GM23338 (cell line): ENCODE measurements at regions not wholly inside any gene's neighbourhood (a gene's known extent, or its start where the extent isn't known, plus 50 kb on each side); places are given as distances from the start of the nearest gene placed in this dataset.

Experiments
- ATAC-seq: fragments of 200-7000 bp; cut with Tn5 transposase; 3 replicates; pipeline ENCODE4 v1.9.1; 2020
- DNase-seq: peaks from one replicate; pipeline ENCODE4 v3.0.0-alpha.2; 2015; ENCODE audit warnings: low spot score
- H2AFZ ChIP-seq: fragments of 200-600 bp; sonication (generic); 2 replicates; pipeline ENCODE4 v1.8.0; 2016; ENCODE audit warnings: antibody characterized with exemption, mild to moderate bottlenecking, moderate library complexity
- H3F3A ChIP-seq: fragments of 200-600 bp; sonication (generic); replicated peaks from 2 replicates; pipeline ENCODE4 v1.8.0; 2017; ENCODE audit warnings: antibody characterized with exemption, mixed run types, low read depth
- H3K27ac ChIP-seq: fragments of 200-600 bp; sonication (generic); 2 replicates; pipeline ENCODE4 v1.6.1; 2016; ENCODE audit warnings: low read depth
- H3K27me3 ChIP-seq: fragments of 200-600 bp; sonication (generic); 2 replicates; pipeline ENCODE4 v1.8.0; 2016; ENCODE audit warnings: mild to moderate bottlenecking, mixed run types, moderate library complexity; ENCODE audit not compliant: insufficient read depth
- H3K36me3 ChIP-seq: fragments of 200-600 bp; sonication (generic); 2 replicates; pipeline ENCODE4 v1.8.0; 2016; ENCODE audit warnings: mild to moderate bottlenecking; ENCODE audit not compliant: insufficient read depth
- H3K4me1 ChIP-seq: fragments of 200-600 bp; sonication (generic); 2 replicates; pipeline ENCODE4 v1.8.0; 2016; ENCODE audit warnings: mild to moderate bottlenecking, moderate library complexity; ENCODE audit not compliant: insufficient read depth
- H3K4me2 ChIP-seq: fragments of 200-600 bp; sonication (generic); 2 replicates; pipeline ENCODE4 v1.7.1; 2017; ENCODE audit warnings: mixed run types
- H3K4me3 ChIP-seq: fragments of 200-600 bp; sonication (generic); 2 replicates; pipeline ENCODE4 v1.6.1; 2016; ENCODE audit warnings: mixed run types
- H3K79me2 ChIP-seq: fragments of 200-600 bp; sonication (generic); replicated peaks from 2 replicates; pipeline ENCODE4 v1.8.0; 2017; ENCODE audit warnings: mild to moderate bottlenecking; ENCODE audit not compliant: insufficient read depth
- H3K9me2 ChIP-seq: fragments of 200-600 bp; sonication (generic); 2 replicates; pipeline ENCODE4 v1.8.0; 2017; ENCODE audit not compliant: insufficient read depth
- H4K20me1 ChIP-seq: fragments of 200-600 bp; sonication (generic); replicated peaks from 2 replicates; pipeline ENCODE4 v1.8.0; 2017; ENCODE audit warnings: mild to moderate bottlenecking; ENCODE audit not compliant: insufficient read depth
- H3K27ac Mint-ChIP-seq: 2 replicates; pipeline ENCODE4 v1.8.0; 2020; ENCODE audit warnings: inconsistent platforms, mild to moderate bottlenecking, moderate library complexity, mixed read lengths
- H3K27me3 Mint-ChIP-seq: 3 replicates; pipeline ENCODE4 v1.8.0; 2022; ENCODE audit warnings: low read depth, mild to moderate bottlenecking, moderate library complexity, mixed read lengths, inconsistent platforms; ENCODE audit not compliant: insufficient read depth, poor library complexity
- H3K36me3 Mint-ChIP-seq: 3 replicates; pipeline ENCODE4 v1.8.0; 2021; ENCODE audit warnings: low read depth, mild to moderate bottlenecking, inconsistent platforms, moderate library complexity, mixed read lengths
- H3K4me1 Mint-ChIP-seq: 3 replicates; pipeline ENCODE4 v1.8.0; 2020; ENCODE audit warnings: mild to moderate bottlenecking, inconsistent platforms, mixed read lengths
- H3K4me3 Mint-ChIP-seq: 3 replicates; pipeline ENCODE4 v1.8.0; 2021; ENCODE audit warnings: moderate library complexity, mild to moderate bottlenecking, inconsistent platforms, mixed read lengths
- H3K9me3 Mint-ChIP-seq: 3 replicates; pipeline ENCODE4 v1.8.0; 2020; ENCODE audit warnings: moderate library complexity, mild to moderate bottlenecking, inconsistent platforms, mixed read lengths
- CREB1 ChIP-seq: fragments of 250-450 bp; sonication (Bioruptor Pico); IDR thresholded peaks from 2 replicates; pipeline ENCODE4 v1.5.0; 2020; ENCODE audit warnings: low read depth, mild to moderate bottlenecking, moderate library complexity
- EZH2 ChIP-seq: fragments of 200-600 bp; sonication (generic); IDR thresholded peaks from one replicate; pipeline ENCODE4 v1.8.0; 2017; ENCODE audit warnings: antibody characterized with exemption, mild to moderate bottlenecking, low read depth; ENCODE audit not compliant: unreplicated experiment
- EZH2phosphoT487 ChIP-seq: fragments of 200-600 bp; sonication (generic); IDR thresholded peaks from one replicate; pipeline ENCODE4 v1.8.1; 2018; ENCODE audit warnings: antibody characterized with exemption; ENCODE audit not compliant: unreplicated experiment
- JUNB ChIP-seq: IDR thresholded peaks from one replicate; pipeline ENCODE4 v1.6.1; 2016; ENCODE audit warnings: antibody characterized with exemption; ENCODE audit not compliant: unreplicated experiment
- NANOG ChIP-seq: IDR thresholded peaks from 2 replicates; pipeline ENCODE4 v1.6.1; 2016; ENCODE audit warnings: antibody characterized with exemption, borderline replicate concordance
- POLR2AphosphoS5 ChIP-seq: IDR thresholded peaks from 2 replicates; pipeline ENCODE4 v1.6.1; 2016; ENCODE audit warnings: antibody characterized with exemption, low read depth
- ZNF114 ChIP-seq: fragments of 250-450 bp; sonication (Bioruptor Pico); IDR thresholded peaks from 2 replicates; pipeline ENCODE4 v1.5.0; 2020; ENCODE audit warnings: mild to moderate bottlenecking, moderate library complexity
- ZNF331 ChIP-seq: fragments of 250-450 bp; sonication (Bioruptor Pico); IDR thresholded peaks from 2 replicates; pipeline ENCODE4 v1.5.0; 2020; ENCODE audit warnings: low read depth, mild to moderate bottlenecking, moderate library complexity
- TF ChIP-seq, protein P1 (sequence below), 2 experiments: fragments of 200-600 bp in 1 of 2; sonication (generic) in 1 of 2; conservative IDR thresholded peaks; 2 replicates each; pipeline versions ENCODE4 v1.5.1 to v1.6.1; 2016 to 2017; ENCODE audit warnings: antibody characterized with exemption in 2 of 2, low read depth in 2 of 2, mild to moderate bottlenecking in 2 of 2, moderate library complexity in 1 of 2
- TF ChIP-seq, protein P2 (sequence below): IDR thresholded peaks from one replicate; pipeline ENCODE4 v1.6.1; 2018; ENCODE audit warnings: antibody characterized with exemption; ENCODE audit not compliant: unreplicated experiment

DNA sequence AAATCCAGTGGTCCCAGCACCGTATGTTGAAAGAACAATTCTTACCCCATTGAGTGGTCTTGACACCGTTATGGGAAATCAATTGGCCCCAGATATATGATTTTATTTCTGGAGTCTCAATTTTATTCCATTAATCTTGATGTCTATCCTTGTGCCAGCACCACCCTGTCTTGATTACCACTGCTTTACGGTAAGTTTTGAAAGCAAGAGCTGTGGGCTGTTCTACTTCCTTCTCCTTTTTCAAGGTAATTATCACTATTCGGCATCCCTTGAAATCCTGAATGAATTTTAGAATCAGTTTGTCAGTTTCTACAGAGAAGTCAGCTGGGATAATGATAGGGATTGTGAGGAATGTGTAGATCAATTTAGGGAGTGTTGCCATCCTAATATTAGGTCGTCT, 160.8 kb upstream of the SFSWAP start:
- no peaks in the 10 kb centered on the region for H3K36me3 ChIP-seq
- Mint-ChIP-seq H3K27ac (no peak overlapping the region), H3K27me3 (peaks cover 7% of the 10 kb centered on the region)

DNA sequence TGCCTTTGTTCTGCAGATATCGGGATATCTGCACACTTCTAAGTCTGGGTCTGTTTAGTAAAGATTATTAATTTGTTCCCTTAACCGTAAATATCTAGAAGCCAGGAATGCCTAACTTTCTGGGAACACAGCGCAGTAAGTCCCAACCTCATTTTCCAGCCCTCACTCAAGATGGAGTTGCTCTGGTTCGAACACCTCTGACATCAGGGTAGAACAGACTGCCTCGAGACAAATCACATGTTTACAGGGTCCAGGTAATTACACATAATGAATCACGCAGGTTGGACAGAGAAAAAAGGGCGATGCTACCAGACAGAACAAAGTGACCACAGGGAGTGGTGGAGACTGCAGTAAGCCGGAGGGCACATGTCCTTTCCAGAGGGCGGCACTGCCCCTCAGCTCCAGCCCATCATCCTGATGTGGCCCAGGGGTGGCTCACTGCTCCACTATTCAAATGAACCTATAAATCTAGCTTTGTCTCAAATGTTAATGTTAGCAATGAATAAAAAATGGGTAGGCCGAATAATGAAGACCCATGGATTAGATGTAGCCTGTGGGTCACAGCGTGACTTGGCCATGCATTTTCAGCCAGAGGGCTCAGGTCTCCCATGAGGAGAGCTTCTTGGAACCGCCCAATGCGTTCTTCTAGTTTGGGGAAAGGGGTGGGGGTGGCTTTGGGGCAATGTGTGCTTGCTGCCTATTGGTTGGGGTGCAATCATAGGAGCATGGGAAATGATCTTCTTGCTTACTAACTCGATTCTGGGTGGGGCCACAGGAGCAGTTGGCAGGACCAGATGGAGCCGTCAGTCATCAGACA, 159.0 kb upstream of the SFSWAP start:
- no peaks in the 10 kb centered on the region for H3F3A ChIP-seq
- Mint-ChIP-seq H3K27me3 (peaks cover 11% of the 10 kb centered on the region), H3K4me1 (peaks cover 26% of the 10 kb centered on the region), H3K27ac (no peak overlapping the region), H3K36me3 (peaks cover 4% of the 10 kb centered on the region; the same call in 1 of the 3 replicates), H3K9me3 (no peaks in the 10 kb centered on the region), H3K4me3 (no peak overlapping the region)
- H2AFZ ChIP-seq = peak overlapping the region; percentile 12; the same call in 1 of the 2 replicates
- no peaks in the 10 kb centered on the region for H3K27me3 ChIP-seq
- DNase-seq (no peak), ATAC-seq (no peak)
- H3K79me2 ChIP-seq = no peaks in the 10 kb centered on the region
- H3K4me3 ChIP-seq = no peak overlapping the region
- H4K20me1 ChIP-seq = no peaks in the 10 kb centered on the region
- H3K4me1 ChIP-seq = peaks cover 23% of the 10 kb centered on the region
- H3K4me2 ChIP-seq = 0 out of 2 replicates have a peak overlapping the region, but pooled peaks have one; percentile 33
- TF ChIP-seq ZNF114 = no peak
- TF ChIP-seq EZH2 = no peak
- no peak for TF ChIP-seq EZH2phosphoT487
- TF ChIP-seq ZNF331 = no peak
- no peak for TF ChIP-seq POLR2AphosphoS5
- no peak for TF ChIP-seq CREB1
- TF ChIP-seq NANOG = no peak
- no peak for TF ChIP-seq JUNB
- TF ChIP-seq, protein P1, sequence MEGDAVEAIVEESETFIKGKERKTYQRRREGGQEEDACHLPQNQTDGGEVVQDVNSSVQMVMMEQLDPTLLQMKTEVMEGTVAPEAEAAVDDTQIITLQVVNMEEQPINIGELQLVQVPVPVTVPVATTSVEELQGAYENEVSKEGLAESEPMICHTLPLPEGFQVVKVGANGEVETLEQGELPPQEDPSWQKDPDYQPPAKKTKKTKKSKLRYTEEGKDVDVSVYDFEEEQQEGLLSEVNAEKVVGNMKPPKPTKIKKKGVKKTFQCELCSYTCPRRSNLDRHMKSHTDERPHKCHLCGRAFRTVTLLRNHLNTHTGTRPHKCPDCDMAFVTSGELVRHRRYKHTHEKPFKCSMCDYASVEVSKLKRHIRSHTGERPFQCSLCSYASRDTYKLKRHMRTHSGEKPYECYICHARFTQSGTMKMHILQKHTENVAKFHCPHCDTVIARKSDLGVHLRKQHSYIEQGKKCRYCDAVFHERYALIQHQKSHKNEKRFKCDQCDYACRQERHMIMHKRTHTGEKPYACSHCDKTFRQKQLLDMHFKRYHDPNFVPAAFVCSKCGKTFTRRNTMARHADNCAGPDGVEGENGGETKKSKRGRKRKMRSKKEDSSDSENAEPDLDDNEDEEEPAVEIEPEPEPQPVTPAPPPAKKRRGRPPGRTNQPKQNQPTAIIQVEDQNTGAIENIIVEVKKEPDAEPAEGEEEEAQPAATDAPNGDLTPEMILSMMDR (conservative IDR thresholded peaks at IDR 0.05; ENCODE audit: low read depth in 2 of 2) = no peak
- TF ChIP-seq, protein P2, sequence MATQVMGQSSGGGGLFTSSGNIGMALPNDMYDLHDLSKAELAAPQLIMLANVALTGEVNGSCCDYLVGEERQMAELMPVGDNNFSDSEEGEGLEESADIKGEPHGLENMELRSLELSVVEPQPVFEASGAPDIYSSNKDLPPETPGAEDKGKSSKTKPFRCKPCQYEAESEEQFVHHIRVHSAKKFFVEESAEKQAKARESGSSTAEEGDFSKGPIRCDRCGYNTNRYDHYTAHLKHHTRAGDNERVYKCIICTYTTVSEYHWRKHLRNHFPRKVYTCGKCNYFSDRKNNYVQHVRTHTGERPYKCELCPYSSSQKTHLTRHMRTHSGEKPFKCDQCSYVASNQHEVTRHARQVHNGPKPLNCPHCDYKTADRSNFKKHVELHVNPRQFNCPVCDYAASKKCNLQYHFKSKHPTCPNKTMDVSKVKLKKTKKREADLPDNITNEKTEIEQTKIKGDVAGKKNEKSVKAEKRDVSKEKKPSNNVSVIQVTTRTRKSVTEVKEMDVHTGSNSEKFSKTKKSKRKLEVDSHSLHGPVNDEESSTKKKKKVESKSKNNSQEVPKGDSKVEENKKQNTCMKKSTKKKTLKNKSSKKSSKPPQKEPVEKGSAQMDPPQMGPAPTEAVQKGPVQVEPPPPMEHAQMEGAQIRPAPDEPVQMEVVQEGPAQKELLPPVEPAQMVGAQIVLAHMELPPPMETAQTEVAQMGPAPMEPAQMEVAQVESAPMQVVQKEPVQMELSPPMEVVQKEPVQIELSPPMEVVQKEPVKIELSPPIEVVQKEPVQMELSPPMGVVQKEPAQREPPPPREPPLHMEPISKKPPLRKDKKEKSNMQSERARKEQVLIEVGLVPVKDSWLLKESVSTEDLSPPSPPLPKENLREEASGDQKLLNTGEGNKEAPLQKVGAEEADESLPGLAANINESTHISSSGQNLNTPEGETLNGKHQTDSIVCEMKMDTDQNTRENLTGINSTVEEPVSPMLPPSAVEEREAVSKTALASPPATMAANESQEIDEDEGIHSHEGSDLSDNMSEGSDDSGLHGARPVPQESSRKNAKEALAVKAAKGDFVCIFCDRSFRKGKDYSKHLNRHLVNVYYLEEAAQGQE = no peak
- H3K27ac ChIP-seq = no peak overlapping the region
- H3K9me2 ChIP-seq = peaks cover 15% of the 10 kb centered on the region
- H3K36me3 ChIP-seq = no peaks in the 10 kb centered on the region

More for the DNA sequence above, 160.8 kb upstream of the SFSWAP start:
- Histone ChIP-seq H3K9me2 (peaks cover 19% of the 10 kb centered on the region), H3K79me2 (no peaks in the 10 kb centered on the region), H3K4me3 (no peak overlapping the region), H2AFZ (no peak overlapping the region), H3K4me2 (no peak overlapping the region), H3K4me1 (peaks cover 23% of the 10 kb centered on the region), H3F3A (no peaks in the 10 kb centered on the region), H3K27me3 (no peaks in the 10 kb centered on the region), H4K20me1 (no peaks in the 10 kb centered on the region), H3K27ac (no peak overlapping the region)
- H3K4me3 Mint-ChIP-seq = no peak overlapping the region
- H3K4me1 Mint-ChIP-seq = peaks cover 26% of the 10 kb centered on the region
- ATAC-seq = no peak
- DNase-seq = no peak
- no peaks in the 10 kb centered on the region for H3K9me3 Mint-ChIP-seq
- peaks cover 4% of the 10 kb centered on the region; the same call in 1 of the 3 replicates for H3K36me3 Mint-ChIP-seq
- TF ChIP-seq CREB1 (no peak), EZH2phosphoT487 (no peak), ZNF114 (no peak), POLR2AphosphoS5 (no peak), NANOG (no peak), JUNB (no peak)
